AG10803 (cell line): ENCODE measurements at regions not wholly inside any gene's neighbourhood (a gene's known extent, or its start where the extent isn't known, plus 50 kb on each side); places are given as distances from the start of the nearest gene placed in this dataset.

Experiments used
- DNase-seq: peaks from one replicate; pipeline ENCODE4 v3.0.0; 2010; ENCODE audit warnings: low read depth
- H3K4me3 ChIP-seq: 2 replicates; pipeline ENCODE4 v1.5.1; 2011; ENCODE audit warnings: mild to moderate bottlenecking, low read length, control low read depth
- CTCF ChIP-seq: conservative IDR thresholded peaks from 2 replicates; pipeline ENCODE4 v1.5.1; 2011; ENCODE audit warnings: mild to moderate bottlenecking, low read length, control low read depth, inconsistent platforms

- TF ChIP-seq CTCF = no peak
- no peak for DNase-seq
Measured at GRCh38 chr12:30104971-30105370, 321.2 kb upstream of the TMTC1 start.

GRCh38 chr12:30100741-30101140, 317.0 kb upstream of the TMTC1 start:
- no peak overlapping the region for H3K4me3 ChIP-seq
- no peak for TF ChIP-seq CTCF
- no peak for DNase-seq

More at GRCh38 chr12:30104971-30105370, 321.2 kb upstream of the TMTC1 start:
- no peak overlapping the region for H3K4me3 ChIP-seq

GRCh38 chr12:30098677-30099076, 314.9 kb upstream of the TMTC1 start:
- no peak for TF ChIP-seq CTCF
- no peak overlapping the region for H3K4me3 ChIP-seq
- DNase-seq = no peak

- DNase-seq = no peak
- no peak for TF ChIP-seq CTCF
- H3K4me3 ChIP-seq = no peak overlapping the region
Measured at GRCh38 chr12:30095511-30095910, 311.8 kb upstream of the TMTC1 start.

- no peak for TF ChIP-seq CTCF
- no peak for DNase-seq
- no peak overlapping the region for H3K4me3 ChIP-seq
Measured at GRCh38 chr12:30092983-30093617, 309.4 kb upstream of the TMTC1 start.

- no peak for DNase-seq
- no peak overlapping the region for H3K4me3 ChIP-seq
- no peak for TF ChIP-seq CTCF
Measured at GRCh38 chr12:30090258-30090657, 306.5 kb upstream of the TMTC1 start.

- no peak overlapping the region for H3K4me3 ChIP-seq
- DNase-seq = no peak
- no peak for TF ChIP-seq CTCF
Measured at GRCh38 chr12:30088259-30088995, 304.7 kb upstream of the TMTC1 start.
